ENCODE measurements at regions not wholly inside any gene's neighbourhood (a gene's known extent, or its start where the extent isn't known, plus 50 kb on each side); places are given as distances from the start of the nearest gene placed in this dataset.

GRCh38 chr6:23200946-23201345, 631.6 kb downstream of the HDGFL1 start:
- Histone ChIP-seq H3K36me3 (ENCODE audit: insufficient read depth, low read length) (no peaks in the 10 kb centered on the region), H3K9me3 (ENCODE audit: insufficient read depth, low read depth, low read length) (no peaks in the 10 kb centered on the region), H4K20me1 (ENCODE audit: insufficient read depth, low read length, poor library complexity, severe bottlenecking) (no peaks in the 10 kb centered on the region), H3F3A (ENCODE audit: low read depth) (no peaks in the 10 kb centered on the region), H3K4me1 (ENCODE audit: insufficient read depth, low read length, poor library complexity, severe bottlenecking) (no peaks in the 10 kb centered on the region), H3K9ac (ENCODE audit: low read depth, low read length, poor library complexity, severe bottlenecking) (no peak overlapping the region), H3K79me2 (ENCODE audit: insufficient read depth, low read length) (no peaks in the 10 kb centered on the region), H3K4me2 (ENCODE audit: low read depth, low read length, poor library complexity, severe bottlenecking) (no peak overlapping the region), H2AFZ (ENCODE audit: low read length) (no peak overlapping the region), H3K27me3 (ENCODE audit: insufficient read depth, low read length, poor library complexity, severe bottlenecking) (no peaks in the 10 kb centered on the region), H3K9me2 (replicated peaks; ENCODE audit: low read depth, low read length) (no peaks in the 10 kb centered on the region), H3K4me3 (ENCODE audit: low read length, poor library complexity, severe bottlenecking) (no peak overlapping the region)
- TF ChIP-seq CTCF (conservative IDR thresholded peaks at IDR 0.05; ENCODE audit: low read length) = no peak
- TF ChIP-seq EZH2phosphoT487 (IDR thresholded peaks at IDR 0.05; ENCODE audit: borderline replicate concordance) = no peak

- Histone ChIP-seq H3K27me3 (ENCODE audit: insufficient read depth, low read length, poor library complexity, severe bottlenecking) (no peaks in the 10 kb centered on the region), H3K4me3 (ENCODE audit: low read length, poor library complexity, severe bottlenecking) (no peak overlapping the region), H3K4me1 (ENCODE audit: insufficient read depth, low read length, poor library complexity, severe bottlenecking) (no peaks in the 10 kb centered on the region), H3K9me3 (ENCODE audit: insufficient read depth, low read depth, low read length) (no peaks in the 10 kb centered on the region), H3K9ac (ENCODE audit: low read depth, low read length, poor library complexity, severe bottlenecking) (no peak overlapping the region), H3K4me2 (ENCODE audit: low read depth, low read length, poor library complexity, severe bottlenecking) (no peak overlapping the region), H3K9me2 (replicated peaks; ENCODE audit: low read depth, low read length) (no peaks in the 10 kb centered on the region), H2AFZ (ENCODE audit: low read length) (no peak overlapping the region), H4K20me1 (ENCODE audit: insufficient read depth, low read length, poor library complexity, severe bottlenecking) (no peaks in the 10 kb centered on the region), H3K79me2 (ENCODE audit: insufficient read depth, low read length) (no peaks in the 10 kb centered on the region), H3K36me3 (ENCODE audit: insufficient read depth, low read length) (no peaks in the 10 kb centered on the region), H3F3A (ENCODE audit: low read depth) (no peaks in the 10 kb centered on the region)
- no peak for TF ChIP-seq CTCF (conservative IDR thresholded peaks at IDR 0.05; ENCODE audit: low read length)
- TF ChIP-seq EZH2phosphoT487 (IDR thresholded peaks at IDR 0.05; ENCODE audit: borderline replicate concordance) = no peak
Measured at GRCh38 chr6:23202207-23202606, 632.8 kb downstream of the HDGFL1 start.

- no peak overlapping the region for H3K4me3 ChIP-seq (ENCODE audit: low read length, poor library complexity, severe bottlenecking)
- H3F3A ChIP-seq (ENCODE audit: low read depth) = no peaks in the 10 kb centered on the region
- H3K9me2 ChIP-seq (replicated peaks; ENCODE audit: low read depth, low read length) = no peaks in the 10 kb centered on the region
Measured at GRCh38 chr6:23212398-23212797, 643.0 kb downstream of the HDGFL1 start.

More at GRCh38 chr6:23212398-23212797, 643.0 kb downstream of the HDGFL1 start:
- Histone ChIP-seq H4K20me1 (ENCODE audit: insufficient read depth, low read length, poor library complexity, severe bottlenecking) (no peaks in the 10 kb centered on the region), H2AFZ (ENCODE audit: low read length) (no peak overlapping the region), H3K9ac (ENCODE audit: low read depth, low read length, poor library complexity, severe bottlenecking) (no peak overlapping the region), H3K9me3 (ENCODE audit: insufficient read depth, low read depth, low read length) (no peaks in the 10 kb centered on the region), H3K36me3 (ENCODE audit: insufficient read depth, low read length) (no peaks in the 10 kb centered on the region), H3K27me3 (ENCODE audit: insufficient read depth, low read length, poor library complexity, severe bottlenecking) (no peaks in the 10 kb centered on the region), H3K79me2 (ENCODE audit: insufficient read depth, low read length) (no peaks in the 10 kb centered on the region), H3K4me2 (ENCODE audit: low read depth, low read length, poor library complexity, severe bottlenecking) (no peak overlapping the region), H3K4me1 (ENCODE audit: insufficient read depth, low read length, poor library complexity, severe bottlenecking) (no peaks in the 10 kb centered on the region)
- TF ChIP-seq CTCF (conservative IDR thresholded peaks at IDR 0.05; ENCODE audit: low read length) (no peak), EZH2phosphoT487 (IDR thresholded peaks at IDR 0.05; ENCODE audit: borderline replicate concordance) (no peak)

Data from Loucy (cell line).